MV-4-11 (cell line): ENCODE measurements at regions not wholly inside any gene's neighbourhood (a gene's known extent, or its start where the extent isn't known, plus 50 kb on each side); places are given as distances from the start of the nearest gene placed in this dataset.
"Not testable (repeated sequence)": the region's sequence is repeated elsewhere in the genome, so short reads cannot be mapped to it uniquely, and the experiment has no call there.

ENCODE experiments used
- DNase-seq: peaks from one replicate; lab custom pipeline; 2025; lab: John Stamatoyannopoulos, UW

- DNase-seq = no peak
Observed at GRCh38 chr4:160685729-160686128, 1478.1 kb downstream of the FSTL5 start.

- no peak for DNase-seq
Observed at GRCh38 chr4:160701671-160702070, 1462.1 kb downstream of the FSTL5 start.

- DNase-seq = no peak
Observed at GRCh38 chr4:160709026-160709425, 1454.8 kb downstream of the FSTL5 start.

GRCh38 chr4:160709546-160709945 is 1454.3 kb downstream of the FSTL5 start:
- no peak for DNase-seq

GRCh38 chr4:160716551-160716950 is 1447.2 kb downstream of the FSTL5 start:
- no peak for DNase-seq

- DNase-seq = no peak
Observed at GRCh38 chr4:160717848-160718247, 1446.0 kb downstream of the FSTL5 start.

- no peak for DNase-seq
Observed at GRCh38 chr4:160724063-160724462, 1439.7 kb downstream of the FSTL5 start.

GRCh38 chr4:160745126-160745525 is 1418.7 kb downstream of the FSTL5 start:
- no peak for DNase-seq

GRCh38 chr4:160746585-160746984 is 1417.2 kb downstream of the FSTL5 start:
- not testable (repeated sequence) for DNase-seq

- DNase-seq = no peak
Observed at GRCh38 chr4:160772668-160773067, 1391.1 kb downstream of the FSTL5 start.

GRCh38 chr4:160795216-160795615 is 1368.6 kb downstream of the FSTL5 start:
- DNase-seq = no peak

GRCh38 chr4:160808174-160808573 is 1355.6 kb downstream of the FSTL5 start:
- no peak for DNase-seq

- no peak for DNase-seq
Observed at GRCh38 chr4:160809576-160809975, 1354.2 kb downstream of the FSTL5 start.

GRCh38 chr4:160810424-160810823 is 1353.4 kb downstream of the FSTL5 start:
- DNase-seq = no peak

- no peak for DNase-seq
Observed at GRCh38 chr4:160810941-160811340, 1352.9 kb downstream of the FSTL5 start.

GRCh38 chr4:160811956-160812355 is 1351.8 kb downstream of the FSTL5 start:
- DNase-seq = no peak

GRCh38 chr4:160814726-160815125 is 1349.1 kb downstream of the FSTL5 start:
- DNase-seq = no peak

GRCh38 chr4:160818571-160818970 is 1345.2 kb downstream of the FSTL5 start:
- no peak for DNase-seq

- DNase-seq = no peak
Observed at GRCh38 chr4:160819791-160820190, 1344.0 kb downstream of the FSTL5 start.

- no peak for DNase-seq
Observed at GRCh38 chr4:160824481-160824880, 1339.3 kb downstream of the FSTL5 start.

GRCh38 chr4:160825644-160826338 is 1338.0 kb downstream of the FSTL5 start:
- DNase-seq = peak; percentile 50

GRCh38 chr4:160826339-160826679 is 1337.5 kb downstream of the FSTL5 start:
- no peak for DNase-seq

GRCh38 chr4:160831165-160831922 is 1332.5 kb downstream of the FSTL5 start:
- no peak for DNase-seq

GRCh38 chr4:160835789-160836188 is 1328.0 kb downstream of the FSTL5 start:
- no peak for DNase-seq
